MM.1S (cell line): ENCODE measurements at regions not wholly inside any gene's neighbourhood (a gene's known extent, or its start where the extent isn't known, plus 50 kb on each side); places are given as distances from the start of the nearest gene placed in this dataset.

Experiments
- DNase-seq: peaks from one replicate; pipeline ENCODE4 v3.0.0-alpha.2; 2015
- H2AFZ ChIP-seq: fragments of 300-600 bp; sonication (generic); 2 replicates; pipeline ENCODE4 v1.6.0; 2016; ENCODE audit warnings: antibody characterized with exemption, low read length
- H3F3A ChIP-seq: fragments of 300-600 bp; sonication (generic); 2 replicates; pipeline ENCODE4 v1.6.1; 2016; ENCODE audit warnings: mild to moderate bottlenecking, antibody characterized with exemption, low read length, moderate library complexity, mixed read lengths; ENCODE audit not compliant: insufficient read depth
- H3K27ac ChIP-seq: fragments of 300-600 bp; sonication (generic); 2 replicates; pipeline ENCODE4 v1.5.1; 2016; ENCODE audit warnings: mild to moderate bottlenecking, low read length
- H3K27me3 ChIP-seq: fragments of 300-600 bp; sonication (generic); replicated peaks from 2 replicates; pipeline ENCODE4 v1.6.0; 2016; ENCODE audit warnings: low read length; ENCODE audit not compliant: insufficient read depth
- H3K36me3 ChIP-seq: fragments of 300-600 bp; sonication (generic); replicated peaks from 2 replicates; pipeline ENCODE4 v1.6.1; 2016; ENCODE audit warnings: mild to moderate bottlenecking, low read length, mixed read lengths; ENCODE audit not compliant: insufficient read depth
- H3K4me1 ChIP-seq: fragments of 300-600 bp; sonication (generic); 2 replicates; pipeline ENCODE4 v1.6.1; 2016; ENCODE audit warnings: low read length, mixed read lengths
- H3K4me2 ChIP-seq: fragments of 300-600 bp; sonication (generic); 2 replicates; pipeline ENCODE4 v1.6.0; 2016; ENCODE audit warnings: low read depth, low read length
- H3K4me3 ChIP-seq: fragments of 300-600 bp; sonication (generic); 2 replicates; pipeline ENCODE4 v1.5.1; 2016; ENCODE audit warnings: low read length, mixed read lengths
- H3K79me2 ChIP-seq: fragments of 300-600 bp; sonication (generic); 2 replicates; pipeline ENCODE4 v1.6.1; 2016; ENCODE audit warnings: mixed run types, low read length, mixed read lengths
- H3K9ac ChIP-seq: fragments of 300-600 bp; sonication (generic); 2 replicates; pipeline ENCODE4 v1.6.1; 2016; ENCODE audit warnings: low read length, mixed read lengths
- H3K9me2 ChIP-seq: fragments of 300-600 bp; sonication (generic); replicated peaks from 2 replicates; pipeline ENCODE4 v1.6.1; 2016; ENCODE audit warnings: mild to moderate bottlenecking, low read length, mixed read lengths; ENCODE audit not compliant: insufficient read depth
- H3K9me3 ChIP-seq: fragments of 300-600 bp; sonication (generic); replicated peaks from 2 replicates; pipeline ENCODE4 v1.6.1; 2016; ENCODE audit warnings: mild to moderate bottlenecking, low read length, mixed read lengths; ENCODE audit not compliant: insufficient read depth
- H4K20me1 ChIP-seq: fragments of 300-600 bp; sonication (generic); 2 replicates; pipeline ENCODE4 v1.6.1; 2016; ENCODE audit warnings: mild to moderate bottlenecking, low read length, moderate library complexity, mixed read lengths; ENCODE audit not compliant: insufficient read depth
- CTCF ChIP-seq: fragments of 300-600 bp; sonication (generic); IDR thresholded peaks from 2 replicates; pipeline ENCODE4 v1.5.1; 2016; ENCODE audit warnings: antibody characterized with exemption, low read length, mixed read lengths
- EZH2 ChIP-seq: fragments of 300-600 bp; sonication (generic); optimal IDR thresholded peaks from 2 replicates; pipeline ENCODE3; 2017; ENCODE audit warnings: low read depth, mild to moderate bottlenecking, antibody characterized with exemption, low read length, mixed read lengths
- EZH2phosphoT487 ChIP-seq: fragments of 300-600 bp; sonication (generic); IDR thresholded peaks from 2 replicates; pipeline ENCODE4 v1.6.1; 2018; ENCODE audit warnings: antibody characterized with exemption, low read length

GRCh38 chrX:84876876-84877275 lies 126.8 kb upstream of the APOOL start:
- Histone ChIP-seq H3K9ac (no peak overlapping the region), H3K4me3 (no peak overlapping the region), H2AFZ (no peak overlapping the region), H3K36me3 (no peaks in the 10 kb centered on the region), H3K4me1 (no peaks in the 10 kb centered on the region), H3K27ac (no peak overlapping the region), H3K27me3 (no peaks in the 10 kb centered on the region), H3K9me2 (no peaks in the 10 kb centered on the region), H3F3A (no peaks in the 10 kb centered on the region), H3K4me2 (no peak overlapping the region), H3K9me3 (no peaks in the 10 kb centered on the region), H4K20me1 (no peaks in the 10 kb centered on the region), H3K79me2 (no peaks in the 10 kb centered on the region)
- DNase-seq: no peak
- no peak for TF ChIP-seq EZH2phosphoT487
- TF ChIP-seq EZH2: no peak
- TF ChIP-seq CTCF: no peak

- H3K27me3 ChIP-seq: no peaks in the 10 kb centered on the region
- no peak for DNase-seq
- no peak overlapping the region for H2AFZ ChIP-seq
- no peak overlapping the region for H3K27ac ChIP-seq
- H3F3A ChIP-seq: no peaks in the 10 kb centered on the region
- H3K79me2 ChIP-seq: no peaks in the 10 kb centered on the region
- H3K36me3 ChIP-seq: no peaks in the 10 kb centered on the region
- no peak overlapping the region for H3K4me2 ChIP-seq
- no peaks in the 10 kb centered on the region for H3K9me2 ChIP-seq
- no peaks in the 10 kb centered on the region for H4K20me1 ChIP-seq
- no peaks in the 10 kb centered on the region for H3K4me1 ChIP-seq
- no peak overlapping the region for H3K9ac ChIP-seq
- H3K4me3 ChIP-seq: no peak overlapping the region
- TF ChIP-seq EZH2: no peak
- TF ChIP-seq EZH2phosphoT487: no peak
- no peak for TF ChIP-seq CTCF
- H3K9me3 ChIP-seq: no peaks in the 10 kb centered on the region
Observed at GRCh38 chrX:84893897-84894296, 109.8 kb upstream of the APOOL start.

GRCh38 chrX:84907324-84907968 lies 96.2 kb upstream of the APOOL start:
- Histone ChIP-seq H3K4me1 (no peaks in the 10 kb centered on the region), H2AFZ (0 out of 2 replicates have a peak overlapping the region, but pooled peaks have one; percentile 8), H3K27ac (no peak overlapping the region), H3K9ac (no peak overlapping the region), H3K79me2 (no peaks in the 10 kb centered on the region), H3K9me2 (no peaks in the 10 kb centered on the region), H3K4me2 (0 out of 2 replicates have a peak overlapping the region, but pooled peaks have one; percentile 10), H3K27me3 (no peaks in the 10 kb centered on the region), H4K20me1 (no peaks in the 10 kb centered on the region), H3K4me3 (no peak overlapping the region), H3K9me3 (no peaks in the 10 kb centered on the region), H3F3A (no peaks in the 10 kb centered on the region), H3K36me3 (no peaks in the 10 kb centered on the region)
- TF ChIP-seq EZH2phosphoT487: no peak
- no peak for TF ChIP-seq EZH2
- TF ChIP-seq CTCF: peak; percentile 30
- peak; percentile 13 for DNase-seq
